ENCODE measurements at regions not wholly inside any gene's neighbourhood (a gene's known extent, or its start where the extent isn't known, plus 50 kb on each side); places are given as distances from the start of the nearest gene placed in this dataset.
"Not testable (repeated sequence)": the region's sequence is repeated elsewhere in the genome, so short reads cannot be mapped to it uniquely, and the experiment has no call there.

- not testable (repeated sequence) for TF ChIP-seq CTCF, POLR2A (IDR thresholded peaks at IDR 0.05)
Measured at GRCh38 chr6:11932892-11933291, 79.2 kb upstream of the HIVEP1 start.
